ENCODE measurements at regions not wholly inside any gene's neighbourhood (a gene's known extent, or its start where the extent isn't known, plus 50 kb on each side); places are given as distances from the start of the nearest gene placed in this dataset.

- intact Hi-C loops (cut with micrococcal nuclease), result no loop called here
- Histone ChIP-seq H4K5ac (ENCODE audit: low read depth, low read length) (no peak overlapping the region), H3K36me3 (ENCODE audit: control insufficient read depth, insufficient read depth, low read length) (no peaks in the 10 kb centered on the region), H4K20me1 (ENCODE audit: insufficient read depth, low read length) (no peaks in the 10 kb centered on the region), H2AK5ac (ENCODE audit: low read depth, low read length) (no peak overlapping the region), H3K4me2 (ENCODE audit: low read depth, low read length) (no peak overlapping the region), H3K27ac (ENCODE audit: insufficient read depth, low read length) (no peak overlapping the region), H3K4me1 (ENCODE audit: control insufficient read depth, insufficient read depth, low read length) (no peaks in the 10 kb centered on the region), H3K23ac (ENCODE audit: low read depth, low read length) (no peak overlapping the region), H2AK9ac (replicated peaks; ENCODE audit: low read depth, low read length, poor library complexity) (no peak overlapping the region), H2BK20ac (ENCODE audit: low read depth, low read length) (no peak overlapping the region), H3K9ac (ENCODE audit: low read depth, low read length) (no peak overlapping the region), H3K79me1 (ENCODE audit: low read depth in 1 of 2, low read length in 2 of 2) (no peaks in the 10 kb centered on the region), H4K91ac (ENCODE audit: insufficient read depth, low read depth, low read length) (no peak overlapping the region), H3K4me3 (ENCODE audit: insufficient read depth, low read depth, low read length) (no peak overlapping the region), H3K4ac (ENCODE audit: low read depth, low read length) (no peak overlapping the region), H2BK15ac (ENCODE audit: low read depth, low read length) (no peak overlapping the region), H3K9me3 (ENCODE audit: control insufficient read depth, insufficient read depth, low read length) (peaks cover 5% of the 10 kb centered on the region; the same call in 1 of the 2 replicates), H2BK5ac (ENCODE audit: low read depth, low read length, poor library complexity, severe bottlenecking) (no peak overlapping the region), H4K8ac (ENCODE audit: low read depth in 2 of 2, low read length in 2 of 2) (no peak overlapping the region), H3K27me3 (ENCODE audit: control insufficient read depth, insufficient read depth, low read length) (no peaks in the 10 kb centered on the region), H3K14ac (replicated peaks; ENCODE audit: low read depth, low read length) (no peak overlapping the region), H3K18ac (ENCODE audit: low read depth, low read length) (no peak overlapping the region), H2BK120ac (ENCODE audit: low read depth, low read length) (no peak overlapping the region), H2AFZ (replicated peaks; ENCODE audit: low read length, poor library complexity) (no peak overlapping the region), H3K56ac (ENCODE audit: extremely low read depth, insufficient read depth, low read length) (no peak overlapping the region), H3K9me1 (ENCODE audit: insufficient read depth, low read length) (no peaks in the 10 kb centered on the region)
- ATAC-seq (ENCODE audit: low read depth), result no peak
- ChIA-PET CTCF (no interaction called here), POLR2A (ENCODE audit: unreplicated experiment) (no interaction called here)
- in situ Hi-C loops (cut with MboI; ENCODE audit: low sequenced_read_pairs), result no loop called here
- WGBS, 2 experiments (ENCODE audit: extremely low coverage in 2 of 2, insufficient read length in 1 of 2), result no CpG with 5 or more reads among the region's 1 CpG
- no peak for TF ChIP-seq CTCF (conservative IDR thresholded peaks at IDR 0.05; ENCODE audit: low read depth, low read length)
- no peak for TF ChIP-seq RFX5 (IDR thresholded peaks at IDR 0.05; ENCODE audit: low read depth, low read length)
- TF ChIP-seq NFE2L2 (IDR thresholded peaks at IDR 0.05; ENCODE audit: low read depth, low read length), result no peak
- no TSS peak for BruUV-seq (replicated peaks)
- DNase-seq, result no peak
- dilution Hi-C loops (cut with HindIII; ENCODE audit: low sequenced_read_pairs, unreplicated experiment), result no loop called here
Measured at GRCh38 chr7:145876376-145876775, 240.2 kb upstream of the CNTNAP2 start.

All from IMR-90 (cell line).